DMS114 treated with DMSO at 0.1 percent for 48 hours (cell line): ENCODE measurements at regions not wholly inside any gene's neighbourhood (a gene's known extent, or its start where the extent isn't known, plus 50 kb on each side); places are given as distances from the start of the nearest gene placed in this dataset.

ENCODE experiments used
- DNase-seq: peaks from one replicate; lab custom pipeline; 2025; ENCODE audit not compliant: unreplicated experiment; lab: John Stamatoyannopoulos, UW

DNA sequence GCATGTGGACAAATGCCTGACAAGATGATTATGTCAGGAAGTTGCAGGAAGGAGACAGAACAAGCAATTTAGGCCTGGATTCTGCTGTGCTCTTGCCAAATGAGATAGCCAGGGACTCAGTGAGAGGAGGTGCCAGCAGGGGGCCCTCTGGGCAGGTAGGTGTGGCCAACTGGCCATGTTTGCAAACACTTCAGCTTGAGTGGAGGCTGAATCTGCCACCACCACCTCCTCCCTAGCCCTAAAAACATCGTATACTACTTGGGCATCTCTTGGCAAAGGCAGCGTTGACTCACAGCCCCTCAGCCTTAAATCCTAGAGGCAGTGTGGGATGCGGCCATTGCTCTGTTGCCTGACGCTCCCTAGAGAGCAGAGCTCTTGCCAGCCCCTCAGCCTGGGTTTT is 95.1 kb upstream of the PLET1 start:
- no peak for DNase-seq

DNA sequence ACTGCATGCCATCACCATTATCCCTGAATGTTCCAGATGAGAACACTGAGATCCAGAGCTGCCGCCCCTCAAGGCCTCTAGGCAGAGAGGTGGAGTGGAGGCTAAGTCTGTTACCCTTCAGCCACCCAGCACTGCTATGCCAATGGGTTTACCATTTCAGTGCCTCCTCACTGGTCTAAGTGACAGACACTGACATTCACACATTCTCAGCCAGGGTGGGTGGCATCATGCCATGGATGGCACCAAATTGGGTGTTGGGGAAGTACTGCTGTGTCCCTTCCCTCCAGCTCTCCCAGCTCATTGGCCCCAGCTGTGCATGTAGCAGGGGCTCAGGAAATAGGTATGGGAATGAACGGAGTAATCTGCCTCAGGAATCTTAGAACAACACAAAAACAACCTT is 96.8 kb upstream of the PLET1 start:
- no peak for DNase-seq

DNA sequence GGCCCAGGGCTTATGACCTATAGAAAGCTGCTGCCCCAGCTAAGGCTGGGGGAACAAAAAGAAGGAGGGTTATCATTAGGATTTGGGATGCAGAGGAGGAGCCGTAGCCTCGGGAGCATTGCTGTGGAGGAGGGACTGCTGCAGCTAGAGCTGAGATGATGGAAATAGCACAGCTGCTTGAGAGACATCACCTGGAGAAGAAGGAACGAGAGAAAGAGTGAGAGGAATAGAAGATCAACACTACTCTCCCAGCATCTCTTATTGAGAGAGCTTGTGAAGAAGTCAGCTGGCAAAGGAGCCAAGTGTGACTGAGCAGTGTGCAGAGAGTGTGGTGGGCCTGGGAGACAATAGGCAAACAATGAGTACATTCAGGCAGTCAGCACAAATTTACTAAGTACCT is 100.7 kb upstream of the PLET1 start:
- no peak for DNase-seq

DNA sequence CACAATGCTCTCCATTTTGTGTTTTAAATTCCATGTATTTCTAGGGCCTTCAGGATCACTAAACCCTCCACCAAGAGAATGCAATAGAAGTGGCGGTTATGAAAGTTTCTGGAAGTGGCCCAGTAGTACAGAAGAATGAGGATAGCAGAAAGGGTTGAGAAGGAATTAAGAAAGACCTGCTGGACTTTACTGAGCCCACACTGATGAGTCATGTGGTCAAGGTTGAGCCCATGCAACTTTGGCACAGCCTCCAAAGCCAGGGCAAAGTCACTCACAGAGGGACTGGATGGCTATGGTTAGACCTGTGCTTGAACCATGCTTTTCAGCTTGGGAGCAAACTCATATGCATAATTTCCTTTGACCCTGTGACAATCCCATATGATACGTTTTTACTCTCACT is 102.9 kb upstream of the PLET1 start:
- DNase-seq: no peak

DNA sequence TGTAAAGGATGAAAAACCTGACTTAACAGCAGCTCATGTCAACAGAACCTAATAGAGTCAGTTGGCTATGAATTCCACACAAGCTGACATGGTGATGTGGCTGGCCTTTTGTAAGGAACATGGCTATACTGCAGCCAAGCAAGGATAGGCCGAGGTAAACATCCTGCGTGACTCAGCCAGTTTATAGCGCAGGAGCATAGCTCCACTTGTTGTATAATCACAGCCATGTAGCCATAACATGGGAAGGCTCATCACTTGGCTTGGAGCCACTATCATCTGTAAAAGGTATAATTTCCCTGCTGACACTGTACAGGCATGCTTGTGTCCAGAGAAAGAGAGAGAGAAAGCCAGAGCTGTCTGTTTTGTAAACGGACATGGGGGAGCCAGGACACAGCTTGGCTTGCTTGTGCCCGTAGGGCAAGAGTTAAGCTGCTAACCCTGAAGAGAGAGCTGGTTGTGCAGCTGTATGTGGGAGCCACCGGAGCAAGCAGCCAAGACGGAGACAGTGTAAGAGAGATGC is 104.4 kb upstream of the PLET1 start:
- no peak for DNase-seq

DNA sequence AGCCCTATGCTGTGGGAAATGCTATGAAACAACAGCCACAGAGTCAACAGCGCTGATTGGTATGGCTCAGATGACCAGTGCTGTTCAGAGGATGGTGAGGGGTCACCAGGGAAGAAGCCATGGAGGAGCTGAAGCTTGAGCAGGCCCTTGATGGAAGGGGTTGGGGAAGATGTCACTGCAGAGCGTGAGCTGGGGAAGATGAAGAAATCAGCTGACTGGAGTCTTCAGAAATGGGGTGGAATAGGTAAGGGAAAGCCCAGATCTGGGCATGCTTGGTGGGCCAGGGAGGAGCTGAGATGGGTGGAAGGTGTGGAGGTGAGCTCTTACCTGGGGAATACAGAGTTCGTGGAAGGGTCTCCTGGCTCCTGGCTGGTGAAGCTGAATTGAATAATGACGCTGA is 105.4 kb upstream of the PLET1 start:
- no peak for DNase-seq

DNA sequence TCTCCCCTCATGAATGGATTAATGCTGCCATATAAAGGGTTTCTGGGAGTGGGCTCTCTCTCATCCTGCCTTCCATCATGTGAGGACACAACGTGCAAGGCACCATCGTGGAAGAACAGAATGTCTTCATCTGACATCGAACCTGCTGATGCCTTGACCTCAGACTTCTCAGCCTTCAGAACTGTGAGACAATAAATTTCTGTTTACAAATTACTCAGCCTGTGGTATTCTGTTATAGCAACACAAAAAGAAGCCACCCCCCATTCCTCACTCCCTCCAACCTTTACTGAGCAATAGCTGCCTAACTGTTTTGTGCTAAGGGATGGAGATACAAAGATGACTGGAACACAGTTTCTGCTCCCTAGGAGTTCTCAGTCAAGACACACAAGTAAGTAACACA is 106.1 kb upstream of the PLET1 start:
- DNase-seq: no peak

DNA sequence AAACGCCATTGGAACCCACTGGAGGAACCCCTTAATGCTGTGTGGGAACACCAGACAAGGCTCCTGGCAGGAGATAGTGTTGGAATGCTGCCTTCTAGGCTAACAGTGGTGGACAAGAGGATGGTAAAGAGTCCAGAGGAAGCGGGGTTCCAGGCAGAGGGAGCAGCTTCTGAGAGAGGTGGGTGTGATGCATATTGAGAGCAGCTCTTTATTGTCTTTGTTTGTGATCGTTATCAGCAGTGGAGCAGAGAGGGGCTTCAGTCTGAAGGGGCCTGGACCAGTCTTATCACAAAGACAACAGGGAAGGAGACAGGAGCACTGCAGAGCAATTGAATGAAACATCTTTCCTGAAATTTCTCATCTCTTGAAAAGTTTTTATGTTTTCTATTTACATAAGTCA is 106.8 kb upstream of the PLET1 start:
- no peak for DNase-seq

DNA sequence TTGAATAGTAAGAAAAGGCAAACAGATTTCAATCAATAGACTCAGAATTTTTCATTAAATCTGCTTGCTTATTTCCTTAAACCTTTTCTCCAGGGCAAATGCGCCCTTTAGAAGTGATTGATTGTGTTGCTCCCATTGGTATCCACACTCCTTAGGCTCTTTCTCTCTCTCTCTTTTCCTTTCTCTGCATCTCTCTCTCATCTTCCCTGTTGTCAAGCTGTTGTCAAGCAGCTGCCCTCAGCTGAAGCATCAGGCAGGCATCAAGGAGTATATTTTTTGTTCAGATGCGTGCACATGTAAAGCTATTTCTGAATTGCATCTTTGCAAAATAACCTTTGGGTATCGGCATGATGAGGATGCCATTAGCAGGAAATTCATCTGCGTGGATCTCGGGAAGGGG is 107.2 kb upstream of the PLET1 start:
- DNase-seq: no peak

DNA sequence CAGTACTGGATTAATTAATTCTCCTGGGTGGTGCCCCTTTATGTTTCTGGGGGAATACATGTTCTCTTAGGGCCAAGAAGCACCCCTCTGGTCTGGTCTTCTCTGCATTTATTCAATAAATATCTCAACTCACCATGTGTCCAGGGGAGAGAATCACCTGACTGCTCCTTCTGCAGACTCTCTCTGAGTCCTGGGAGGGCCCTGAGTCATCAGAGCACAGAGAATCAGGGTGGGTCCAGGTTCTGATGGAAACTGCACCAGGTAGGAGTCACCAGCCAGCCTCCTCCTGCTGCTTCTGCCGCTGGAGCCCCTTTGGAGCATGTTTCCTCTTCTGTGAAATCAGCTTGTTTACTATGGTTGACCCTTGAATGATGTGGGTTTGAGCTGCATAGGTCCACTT is 107.7 kb upstream of the PLET1 start:
- DNase-seq: no peak

DNA sequence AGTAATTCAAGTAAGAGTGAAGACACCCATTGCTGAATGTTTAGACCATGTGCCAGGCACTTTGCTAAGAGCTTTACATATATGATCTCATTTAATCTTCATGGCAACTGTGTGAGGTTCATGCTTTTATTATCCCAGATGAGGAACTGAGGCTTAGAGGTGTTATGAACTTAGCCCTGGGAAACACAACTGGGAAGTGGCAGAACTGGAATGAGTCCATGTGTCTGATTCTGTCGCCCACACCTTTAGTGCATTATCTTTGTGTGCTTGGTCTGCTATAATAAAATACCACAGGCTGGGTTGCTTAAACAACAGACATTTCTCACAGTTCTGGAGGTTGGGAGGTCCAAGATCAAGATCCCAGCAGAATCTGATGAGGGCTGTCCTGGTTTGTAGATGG is 108.7 kb upstream of the PLET1 start:
- no peak for DNase-seq

DNA sequence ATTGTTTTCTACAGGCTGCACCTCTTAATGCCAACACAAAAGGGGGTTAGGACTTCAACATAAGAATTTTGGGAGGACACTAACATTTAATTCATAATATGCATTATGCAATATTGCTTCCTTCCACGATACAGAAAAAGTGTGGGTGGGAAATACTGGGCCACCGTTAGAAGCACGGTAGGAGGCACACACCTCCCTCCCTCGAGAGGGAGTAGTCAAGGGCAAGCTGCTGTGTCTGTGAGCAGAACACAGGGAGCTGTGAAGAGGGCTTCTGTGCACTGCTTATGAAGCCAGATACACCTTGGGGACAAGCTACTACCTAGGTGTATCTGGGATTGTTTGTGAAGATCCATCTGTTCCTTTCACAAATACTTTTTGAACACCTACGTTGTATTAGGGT is 109.3 kb upstream of the PLET1 start:
- DNase-seq: no peak

DNA sequence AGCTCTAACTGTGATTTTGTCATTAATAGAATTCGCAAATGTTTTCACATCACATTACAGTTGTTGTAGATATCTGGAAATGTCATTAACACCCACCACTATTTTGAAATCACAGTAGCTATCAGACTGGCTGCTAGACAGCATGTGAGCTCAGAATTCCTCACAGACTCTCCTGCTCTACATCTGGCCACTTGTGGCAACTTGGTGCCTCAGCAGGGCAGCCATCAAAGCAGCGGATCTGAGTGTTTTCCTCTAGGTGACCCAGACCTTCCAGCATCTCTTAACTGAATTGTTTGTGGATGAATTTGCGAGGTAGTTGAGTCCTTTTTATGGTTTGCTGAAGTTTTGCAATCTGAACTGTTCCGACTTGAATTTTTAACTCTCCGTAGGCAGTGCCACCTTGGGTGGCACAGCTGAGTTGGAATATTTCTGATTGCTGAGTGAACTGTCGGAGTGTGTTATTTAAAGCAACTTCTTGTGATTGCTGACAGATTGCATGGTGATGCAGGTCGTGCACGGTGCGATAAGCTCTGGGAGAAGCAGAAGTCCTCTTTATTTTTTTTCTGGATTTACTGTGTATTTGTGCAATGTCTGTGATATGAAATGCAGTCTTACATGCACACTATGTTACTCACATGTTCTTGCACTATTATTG is 114.0 kb upstream of the PLET1 start:
- DNase-seq: no peak

DNA sequence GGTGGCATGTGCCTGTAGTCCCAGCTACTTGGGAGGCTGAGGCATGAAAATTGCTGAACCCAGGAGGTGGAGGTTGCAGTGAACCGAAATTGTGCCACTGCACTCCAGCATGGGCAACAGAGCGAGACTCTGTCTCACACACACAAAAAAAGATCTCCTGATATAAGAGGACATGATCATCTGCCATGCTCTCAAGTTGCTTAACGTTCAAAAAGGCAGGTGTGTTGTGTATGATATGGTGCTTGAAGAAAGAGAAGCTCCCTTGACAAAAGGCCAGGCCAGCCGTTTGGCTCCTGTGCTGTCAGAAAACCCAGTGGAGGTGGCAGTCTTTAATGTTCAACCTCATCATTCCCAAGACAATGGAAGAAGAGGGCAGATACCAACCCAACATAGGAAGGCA is 117.3 kb upstream of the PLET1 start:
- DNase-seq: no peak

DNA sequence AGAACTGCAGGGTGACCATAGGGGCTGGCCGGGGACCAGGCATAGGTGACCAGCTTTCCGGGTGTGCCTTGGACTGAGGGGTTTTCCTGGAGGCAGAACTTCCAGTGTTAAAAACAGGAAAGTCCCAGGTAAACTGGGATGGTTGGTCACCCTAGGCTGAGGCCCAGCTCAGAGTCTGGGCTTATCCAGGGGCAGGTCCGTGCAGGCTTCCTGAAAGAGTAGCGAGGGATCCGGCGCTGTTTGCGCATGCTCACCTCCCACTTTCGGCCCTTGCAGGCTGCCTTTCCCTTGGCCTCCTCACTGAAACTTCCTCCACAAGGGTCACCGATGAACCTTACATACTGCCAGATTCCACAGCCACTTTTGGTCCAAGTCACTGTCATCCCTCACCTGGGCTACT is 119.8 kb upstream of the PLET1 start:
- DNase-seq: no peak

DNA sequence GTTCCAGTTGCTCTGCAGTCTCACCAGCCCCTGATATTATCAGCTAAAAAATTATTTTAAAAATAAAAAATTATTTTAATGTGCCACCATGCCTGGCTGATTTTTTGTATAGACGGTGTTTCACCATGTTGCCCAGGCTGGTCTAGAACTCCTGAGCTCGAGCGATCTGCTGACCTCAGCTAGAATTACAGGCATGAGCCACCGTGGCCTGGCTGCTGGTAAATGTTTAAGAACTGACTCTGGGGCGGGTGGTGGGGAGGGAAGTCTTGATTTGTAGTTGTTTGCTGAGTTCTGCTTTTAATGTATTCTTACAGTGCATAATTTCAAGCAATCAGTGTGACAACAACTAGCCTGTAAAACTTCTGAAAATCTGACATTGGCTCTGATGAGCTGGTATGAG is 120.9 kb upstream of the PLET1 start:
- no peak for DNase-seq

DNA sequence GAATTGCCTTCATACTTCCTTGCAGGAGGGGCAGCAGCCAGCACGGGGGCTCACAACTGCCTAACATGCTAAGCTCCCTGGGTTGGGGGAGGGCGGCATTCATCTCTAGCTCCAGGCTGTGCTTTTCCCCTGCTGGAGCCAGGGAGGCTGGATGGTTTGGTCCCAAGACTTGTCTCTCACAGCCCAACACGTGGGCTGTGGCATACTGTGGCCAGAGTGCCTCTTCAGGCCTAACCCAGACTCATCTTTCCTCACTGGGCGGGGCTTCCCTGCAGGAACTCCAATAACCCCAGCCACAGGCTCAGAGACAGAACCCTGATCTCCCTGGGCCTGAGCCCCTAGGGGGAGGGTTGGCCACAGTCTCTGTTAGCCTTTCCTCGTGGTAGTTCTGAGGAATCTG is 121.9 kb upstream of the PLET1 start:
- no peak for DNase-seq

DNA sequence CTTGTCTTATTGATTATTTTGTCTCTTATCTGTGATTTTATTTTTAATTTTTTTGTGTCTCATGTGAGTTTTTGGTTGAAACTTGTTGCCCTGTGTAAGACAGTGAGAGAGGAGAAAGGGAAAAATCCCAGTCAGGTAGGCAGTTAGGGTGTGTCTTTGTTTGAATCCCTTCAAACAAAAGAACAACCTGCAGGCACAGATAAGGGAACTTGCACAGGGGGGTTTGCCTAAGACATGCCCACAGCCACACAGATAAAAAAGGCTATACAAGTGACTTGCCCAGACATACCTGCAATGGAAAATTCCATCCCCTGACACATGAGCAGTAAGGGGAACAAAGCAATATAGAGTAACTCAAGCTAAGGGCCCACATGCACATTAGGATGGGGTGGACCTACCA is 127.8 kb upstream of the PLET1 start:
- no peak for DNase-seq

DNA sequence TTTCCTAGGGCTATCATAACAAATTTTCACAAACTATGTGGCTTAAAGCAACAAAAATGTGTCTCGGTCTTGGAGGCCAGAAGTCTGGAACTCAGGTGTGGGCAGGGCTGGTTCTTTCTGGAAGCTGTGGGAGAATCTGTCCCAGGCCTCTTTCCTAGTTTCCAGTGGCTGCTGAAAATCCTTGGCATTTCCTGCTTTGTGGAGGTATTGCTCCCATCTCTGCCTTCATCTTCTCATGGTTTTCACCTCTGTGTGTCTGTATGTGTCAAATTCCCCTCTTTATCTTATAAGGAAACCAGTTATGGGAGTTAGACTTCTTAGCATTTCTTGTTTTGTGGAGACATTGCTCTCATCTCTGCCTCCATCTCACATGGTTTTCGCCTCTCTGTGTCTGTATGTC is 130.4 kb upstream of the PLET1 start:
- DNase-seq: no peak

DNA sequence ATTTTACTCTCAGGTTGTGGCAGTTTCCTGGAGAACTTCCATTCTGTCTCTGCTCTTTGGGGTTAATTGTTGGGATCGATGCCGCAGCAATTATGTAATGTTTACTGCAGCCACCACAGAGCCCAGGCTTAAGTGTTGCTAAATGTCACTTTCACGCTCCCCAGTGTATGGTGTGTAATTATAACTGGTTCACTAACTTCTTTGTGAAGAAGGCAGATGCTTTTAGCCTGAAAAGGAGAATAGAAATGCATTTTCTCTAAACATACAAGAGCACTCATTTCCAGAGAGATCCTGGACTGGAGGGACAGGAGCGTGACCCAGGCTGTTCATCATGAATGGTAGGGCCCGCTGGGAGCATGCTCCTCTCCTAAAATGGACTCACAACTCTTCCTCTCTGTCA is 132.2 kb upstream of the PLET1 start:
- DNase-seq: no peak

DNA sequence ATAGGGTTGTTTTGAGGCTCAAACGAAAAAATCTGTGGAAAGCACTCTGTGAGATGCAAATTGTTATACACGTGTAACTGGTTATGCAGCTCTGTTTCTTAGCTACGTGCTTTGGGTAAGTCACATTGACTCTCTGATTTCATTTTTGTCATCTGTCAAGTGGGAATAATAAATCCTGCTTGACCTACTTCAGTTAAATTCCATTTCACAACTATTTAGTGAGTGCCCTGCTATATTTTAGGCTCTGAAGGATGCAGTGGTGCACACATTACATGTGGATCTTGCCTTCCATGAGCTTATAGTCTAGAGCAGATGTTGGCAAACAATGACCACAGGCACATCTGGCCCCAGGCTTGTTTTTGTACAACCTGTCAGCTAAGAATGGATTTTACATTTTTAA is 133.6 kb upstream of the PLET1 start:
- DNase-seq: no peak

DNA sequence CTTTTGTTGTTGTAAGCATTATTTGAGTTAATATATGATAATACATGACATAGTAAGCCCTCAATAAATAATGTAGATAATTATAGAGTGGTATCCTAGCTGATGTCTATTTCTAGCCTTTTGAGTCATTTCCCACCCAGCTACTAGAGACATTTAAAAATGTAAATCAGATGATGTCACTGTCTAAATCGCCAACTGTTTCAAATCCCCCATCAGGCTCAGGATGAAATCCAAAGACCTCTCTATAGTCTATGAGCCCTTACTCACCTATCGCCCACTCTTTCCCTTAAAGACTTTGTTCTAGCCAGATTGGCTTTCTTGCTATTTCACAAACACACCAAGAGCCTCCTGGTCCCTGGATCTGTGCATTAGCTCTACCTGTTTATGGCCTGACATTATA is 135.4 kb upstream of the PLET1 start:
- DNase-seq: no peak

DNA sequence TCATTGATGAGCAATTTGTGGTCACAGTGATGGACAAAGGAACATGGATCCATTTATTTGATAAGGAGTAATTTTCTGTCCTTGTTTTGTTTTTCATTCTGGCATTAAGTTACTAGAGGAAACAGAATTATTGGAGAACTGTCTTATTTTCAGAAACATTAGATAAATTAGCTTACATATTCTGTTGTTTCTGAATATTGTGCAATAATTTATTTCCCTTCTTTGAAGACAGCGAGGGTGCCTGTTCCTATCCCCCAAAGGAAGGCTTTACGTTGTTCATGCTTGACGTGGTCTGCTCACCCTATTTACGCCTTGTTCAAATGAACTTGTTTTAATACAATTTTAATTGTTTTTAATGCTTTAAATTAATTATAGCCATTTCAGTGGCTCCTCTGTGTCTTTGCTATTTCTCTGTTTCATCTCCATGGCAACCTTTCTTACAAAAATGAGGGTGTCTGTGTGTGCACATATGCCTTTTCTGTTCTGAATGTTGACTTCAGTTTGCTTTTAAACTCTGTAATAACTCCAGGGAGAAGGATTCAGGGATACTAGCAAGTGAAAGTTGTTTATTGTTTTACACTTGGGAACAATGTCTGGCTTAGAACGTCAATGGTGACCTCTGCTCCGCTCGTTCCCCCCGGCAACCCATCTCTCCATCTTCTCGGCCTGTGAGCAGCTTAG is 138.3 kb upstream of the PLET1 start:
- DNase-seq: no peak
